Loucy (cell line): ENCODE measurements at regions not wholly inside any gene's neighbourhood (a gene's known extent, or its start where the extent isn't known, plus 50 kb on each side); places are given as distances from the start of the nearest gene placed in this dataset.

Experiments used
- H2AFZ ChIP-seq: fragments of 200-600 bp; sonication (generic); 2 replicates; pipeline ENCODE4 v1.6.0; 2016; ENCODE audit warnings: antibody characterized with exemption, mild to moderate bottlenecking, low read length, moderate library complexity
- H3F3A ChIP-seq: fragments of 200-600 bp; 2 replicates; pipeline ENCODE4 v1.6.0; 2016; ENCODE audit warnings: antibody characterized with exemption, low read depth, mild to moderate bottlenecking
- H3K27me3 ChIP-seq: fragments of 200-600 bp; sonication (generic); 2 replicates; pipeline ENCODE4 v1.6.1; 2014; ENCODE audit warnings: low read length, mild to moderate bottlenecking; ENCODE audit not compliant: insufficient read depth, poor library complexity, severe bottlenecking
- H3K36me3 ChIP-seq: fragments of 200-600 bp; sonication (generic); 2 replicates; pipeline ENCODE4 v1.6.1; 2016; ENCODE audit warnings: low read length; ENCODE audit not compliant: insufficient read depth
- H3K4me1 ChIP-seq: fragments of 200-600 bp; sonication (generic); 2 replicates; pipeline ENCODE4 v1.5.1; 2014; ENCODE audit warnings: low read length, mild to moderate bottlenecking; ENCODE audit not compliant: insufficient read depth, poor library complexity, severe bottlenecking
- H3K4me2 ChIP-seq: fragments of 200-600 bp; sonication (generic); 2 replicates; pipeline ENCODE4 v1.6.0; 2014; ENCODE audit warnings: antibody characterized with exemption, low read length, low read depth, mild to moderate bottlenecking; ENCODE audit not compliant: poor library complexity, severe bottlenecking
- H3K4me3 ChIP-seq: fragments of 200-600 bp; sonication (generic); 2 replicates; pipeline ENCODE4 v1.5.1; 2014; ENCODE audit warnings: low read length, mild to moderate bottlenecking, mixed read lengths; ENCODE audit not compliant: poor library complexity, severe bottlenecking
- H3K79me2 ChIP-seq: fragments of 200-600 bp; sonication (generic); 2 replicates; pipeline ENCODE4 v1.6.1; 2014; ENCODE audit warnings: low read length; ENCODE audit not compliant: insufficient read depth
- H3K9ac ChIP-seq: fragments of 200-600 bp; sonication (generic); 2 replicates; pipeline ENCODE4 v1.6.0; 2014; ENCODE audit warnings: mild to moderate bottlenecking, low read depth, low read length, moderate library complexity; ENCODE audit not compliant: poor library complexity, severe bottlenecking
- H3K9me2 ChIP-seq: fragments of 200-600 bp; sonication (generic); replicated peaks from 2 replicates; pipeline ENCODE4 v1.6.1; 2016; ENCODE audit warnings: low read depth, low read length, mixed read lengths
- H3K9me3 ChIP-seq: fragments of 200-600 bp; sonication (generic); 2 replicates; pipeline ENCODE4 v1.6.1; 2014; ENCODE audit warnings: mild to moderate bottlenecking, antibody characterized with exemption, low read length, low read depth; ENCODE audit not compliant: insufficient read depth
- H4K20me1 ChIP-seq: fragments of 200-600 bp; sonication (generic); 2 replicates; pipeline ENCODE4 v1.6.0; 2014; ENCODE audit warnings: antibody characterized with exemption, low read length, mild to moderate bottlenecking; ENCODE audit not compliant: insufficient read depth, poor library complexity, severe bottlenecking
- CTCF ChIP-seq: fragments of 200-600 bp; sonication (generic); conservative IDR thresholded peaks from 2 replicates; pipeline ENCODE4 v1.5.1; 2014; ENCODE audit warnings: mild to moderate bottlenecking, antibody characterized with exemption, low read length
- EZH2phosphoT487 ChIP-seq: fragments of 200-600 bp; IDR thresholded peaks from 2 replicates; pipeline ENCODE4 v1.6.1; 2018; ENCODE audit warnings: antibody characterized with exemption, mild to moderate bottlenecking, moderate library complexity, borderline replicate concordance

GRCh38 chr4:38453253-38453881 lies 210.6 kb upstream of the KLF3 start:
- Histone ChIP-seq H2AFZ (no peak overlapping the region), H3K9me3 (no peaks in the 10 kb centered on the region), H3K4me3 (no peak overlapping the region), H3F3A (no peaks in the 10 kb centered on the region), H3K9ac (no peak overlapping the region), H3K27me3 (no peaks in the 10 kb centered on the region), H3K79me2 (no peaks in the 10 kb centered on the region), H3K4me2 (no peak overlapping the region), H3K36me3 (no peaks in the 10 kb centered on the region), H3K4me1 (no peaks in the 10 kb centered on the region), H3K9me2 (no peaks in the 10 kb centered on the region), H4K20me1 (no peaks in the 10 kb centered on the region)
- TF ChIP-seq EZH2phosphoT487 = no peak
- TF ChIP-seq CTCF = no peak

GRCh38 chr4:38454284-38454683 lies 209.7 kb upstream of the KLF3 start:
- no peak overlapping the region for H3K9ac ChIP-seq

GRCh38 chr4:38455092-38455862 lies 208.7 kb upstream of the KLF3 start:
- H3K9ac ChIP-seq = no peak overlapping the region
- no peaks in the 10 kb centered on the region for H3K36me3 ChIP-seq
- no peaks in the 10 kb centered on the region for H3K4me1 ChIP-seq
- no peaks in the 10 kb centered on the region for H3K9me2 ChIP-seq
- H3K9me3 ChIP-seq = no peaks in the 10 kb centered on the region
- no peaks in the 10 kb centered on the region for H3K79me2 ChIP-seq
- no peak overlapping the region for H2AFZ ChIP-seq
- no peaks in the 10 kb centered on the region for H3K27me3 ChIP-seq
- no peaks in the 10 kb centered on the region for H3F3A ChIP-seq
- TF ChIP-seq CTCF (no peak), EZH2phosphoT487 (no peak)
- no peak overlapping the region for H3K4me3 ChIP-seq
- H4K20me1 ChIP-seq = no peaks in the 10 kb centered on the region
- H3K4me2 ChIP-seq = no peak overlapping the region

More at GRCh38 chr4:38454284-38454683, 209.7 kb upstream of the KLF3 start:
- Histone ChIP-seq H3F3A (no peaks in the 10 kb centered on the region), H3K9me3 (no peaks in the 10 kb centered on the region), H4K20me1 (no peaks in the 10 kb centered on the region), H3K4me1 (no peaks in the 10 kb centered on the region), H3K27me3 (no peaks in the 10 kb centered on the region), H3K79me2 (no peaks in the 10 kb centered on the region), H3K4me3 (no peak overlapping the region), H3K36me3 (no peaks in the 10 kb centered on the region), H3K9me2 (no peaks in the 10 kb centered on the region), H2AFZ (no peak overlapping the region), H3K4me2 (no peak overlapping the region)
- TF ChIP-seq CTCF = no peak
- no peak for TF ChIP-seq EZH2phosphoT487
